HG03354 (cell line): ENCODE measurements at regions not wholly inside any gene's neighbourhood (a gene's known extent, or its start where the extent isn't known, plus 50 kb on each side); places are given as distances from the start of the nearest gene placed in this dataset.

Source experiments
- ATAC-seq: cut with Tn5 transposase; IDR thresholded peaks from one replicate; pipeline ENCODE4 v1.9.1; 2021; ENCODE audit warnings: mild to moderate bottlenecking; ENCODE audit not compliant: unreplicated experiment, poor library complexity, severe bottlenecking

DNA sequence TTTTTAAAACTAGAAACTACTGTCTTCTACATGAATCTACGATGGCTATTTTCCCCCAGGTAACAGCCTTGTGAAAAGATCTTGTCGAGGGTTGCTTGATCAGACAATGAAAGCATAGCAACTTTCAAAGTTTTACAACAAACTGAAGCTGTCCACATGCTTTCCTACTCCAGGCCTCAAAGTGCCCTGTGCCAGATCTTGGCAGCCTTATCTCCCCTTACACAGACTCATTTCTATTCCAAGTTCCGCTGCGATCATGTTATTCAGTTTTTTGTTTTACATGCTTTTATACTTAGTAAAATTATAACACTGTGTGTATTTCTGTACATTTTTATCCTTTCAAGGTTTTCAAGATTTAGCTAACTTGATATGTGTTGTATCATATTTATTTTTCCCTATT is 661.7 kb upstream of the SORCS1 start:
- ATAC-seq: no peak

DNA sequence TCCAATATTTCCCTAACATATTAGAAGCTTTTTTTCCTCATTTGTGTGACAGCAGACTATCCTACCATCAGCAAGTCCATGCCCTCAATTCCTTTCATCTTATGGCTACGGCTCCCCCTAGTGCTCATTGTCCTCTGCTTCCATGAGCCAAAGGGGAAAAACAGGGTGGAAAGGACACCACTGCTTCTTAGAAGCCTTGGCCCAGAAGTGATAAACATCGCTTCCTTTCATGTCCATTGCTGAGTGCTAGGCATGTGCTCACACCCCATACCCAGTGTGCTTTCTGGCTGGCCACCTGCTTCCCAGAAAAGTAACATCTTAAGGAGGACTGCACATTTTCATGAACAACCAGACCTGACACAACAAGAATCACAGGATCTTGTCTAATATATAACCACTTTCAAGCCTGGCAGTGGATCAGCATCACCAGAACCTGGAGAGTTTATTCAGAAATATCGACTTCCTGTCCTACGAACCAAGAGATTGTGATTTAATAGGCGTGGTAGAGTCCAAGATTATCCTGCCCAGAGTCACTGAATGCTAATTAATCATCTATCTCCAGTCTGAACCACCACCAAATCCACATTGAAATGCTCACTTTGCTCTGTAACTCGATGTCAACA is 650.5 kb upstream of the SORCS1 start:
- ATAC-seq: peak; percentile 73

DNA sequence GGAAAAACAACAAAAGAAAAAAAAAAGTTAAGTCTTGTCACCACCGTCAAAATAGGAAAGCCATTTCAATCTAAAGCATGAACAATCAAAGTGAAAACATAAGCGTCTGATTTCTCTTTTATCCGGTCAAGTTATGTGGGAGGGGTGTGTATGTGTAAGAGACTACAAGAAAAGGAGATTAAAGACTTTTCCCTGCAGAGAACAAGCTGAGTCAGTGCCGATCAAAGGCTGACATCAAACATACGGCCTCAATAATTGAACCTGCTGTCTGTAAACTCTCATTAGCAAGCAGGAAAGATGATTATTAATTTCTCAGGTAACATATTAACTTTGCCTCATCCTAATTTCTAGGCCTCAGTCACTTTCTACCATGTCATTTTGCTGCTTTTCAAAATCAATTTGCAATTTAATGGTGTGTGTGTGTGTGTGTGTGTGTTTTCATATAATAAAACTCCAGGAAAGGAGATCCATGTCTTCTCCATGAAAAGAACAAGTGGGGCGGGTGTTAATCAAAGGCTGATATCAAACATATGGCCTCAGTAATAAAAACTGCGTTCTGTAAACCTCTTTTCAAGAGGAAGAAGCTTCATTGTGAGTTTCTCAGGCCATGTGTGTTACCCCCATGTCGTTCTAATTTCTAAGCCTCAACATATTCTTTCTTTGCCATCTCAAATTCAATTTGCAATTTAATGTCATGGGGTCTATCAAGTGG is 649.1 kb upstream of the SORCS1 start:
- ATAC-seq: no peak

DNA sequence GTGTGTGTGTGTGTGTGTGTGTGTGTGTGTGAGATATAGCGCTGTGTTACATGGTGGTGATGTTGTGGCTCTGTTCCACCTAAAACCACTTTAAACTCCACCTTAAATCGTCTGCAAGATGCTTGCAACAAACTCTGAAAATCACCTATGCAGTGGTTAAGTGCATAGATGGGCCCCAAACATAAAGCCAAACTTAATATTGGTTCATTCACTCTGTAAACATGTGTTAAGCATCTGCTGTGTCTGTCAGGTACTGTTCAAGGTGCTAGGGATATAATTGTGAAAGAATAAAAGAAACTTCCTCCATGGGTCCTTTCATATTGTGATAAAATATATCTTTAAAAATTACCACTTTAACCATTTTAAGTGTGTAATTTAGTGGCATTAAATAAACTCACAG is 645.4 kb upstream of the SORCS1 start:
- ATAC-seq: no peak

DNA sequence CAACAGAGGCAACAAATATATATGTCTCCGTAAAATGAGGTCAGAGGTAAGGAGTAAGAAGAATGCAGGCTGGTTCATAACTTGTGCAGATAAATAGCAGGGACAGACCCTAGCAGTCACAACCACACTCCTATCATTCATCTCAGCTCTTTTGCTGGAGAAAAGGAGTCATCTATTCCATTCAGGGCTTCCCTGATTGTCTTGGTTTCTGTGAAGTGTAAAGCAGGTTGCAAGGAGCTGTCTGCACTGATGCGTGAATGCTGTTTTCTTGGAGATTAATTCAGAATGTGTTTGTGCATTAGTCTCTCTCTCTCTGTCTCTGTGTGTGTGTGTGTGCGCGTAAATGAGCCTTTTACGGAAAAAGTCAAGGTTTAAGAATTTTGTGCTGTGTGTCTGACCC is 643.3 kb upstream of the SORCS1 start:
- ATAC-seq: no peak

DNA sequence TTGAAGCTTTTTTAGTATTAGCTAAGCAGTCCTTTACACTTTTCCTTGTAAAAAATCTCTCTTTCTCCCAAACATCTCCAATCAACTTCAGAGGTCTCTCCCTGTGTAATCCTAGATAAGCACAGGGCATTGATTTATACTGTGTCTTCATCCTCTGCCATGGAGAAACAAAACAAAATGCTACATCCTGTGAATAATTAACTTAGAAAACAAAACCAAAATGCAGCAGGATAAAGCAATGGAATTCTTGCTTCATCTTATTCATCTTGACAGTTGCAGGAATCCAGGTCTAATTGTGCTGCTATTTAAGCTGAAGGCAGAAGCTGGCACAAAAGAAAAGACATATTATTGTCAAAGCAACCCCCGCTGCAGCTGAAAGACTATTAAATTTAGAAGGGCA is 641.5 kb upstream of the SORCS1 start:
- ATAC-seq: no peak

DNA sequence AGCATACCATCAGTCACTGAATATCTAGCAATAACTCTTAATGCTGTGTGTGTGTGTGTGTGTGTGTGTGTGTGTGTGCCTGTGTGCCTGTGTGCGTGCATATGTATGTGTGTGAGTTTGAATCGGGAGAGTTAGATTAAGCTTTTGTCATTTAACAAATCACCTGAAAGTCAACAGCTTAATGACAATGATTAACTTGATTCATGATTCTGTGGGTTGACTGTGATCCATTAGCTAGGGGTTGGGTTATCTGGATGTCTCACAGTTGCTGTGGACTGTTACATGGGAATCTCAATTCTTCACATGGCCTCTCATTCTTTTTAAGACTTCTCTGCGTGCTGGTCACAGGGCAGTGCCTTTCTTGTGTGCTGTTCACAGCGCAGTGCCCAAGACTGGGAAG is 639.0 kb upstream of the SORCS1 start:
- ATAC-seq: no peak

DNA sequence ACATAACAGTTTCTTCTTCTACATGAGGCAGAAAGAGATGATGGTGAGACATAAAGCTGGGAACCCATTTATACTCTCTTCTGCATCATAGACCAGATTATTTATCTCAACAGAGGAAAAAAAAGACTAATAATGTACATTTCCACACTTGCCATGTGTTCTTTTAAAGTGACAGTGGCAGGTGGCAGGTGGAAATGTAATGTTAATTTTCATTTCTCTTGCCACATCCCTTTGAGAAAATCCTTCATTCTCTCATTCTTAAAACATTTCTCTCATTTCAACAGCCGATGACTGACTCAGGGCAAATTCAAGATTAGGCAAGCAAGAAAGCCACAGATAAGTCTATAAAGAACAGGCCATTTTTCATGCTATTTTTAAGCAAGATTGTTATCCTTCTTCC is 635.6 kb upstream of the SORCS1 start:
- no peak for ATAC-seq

DNA sequence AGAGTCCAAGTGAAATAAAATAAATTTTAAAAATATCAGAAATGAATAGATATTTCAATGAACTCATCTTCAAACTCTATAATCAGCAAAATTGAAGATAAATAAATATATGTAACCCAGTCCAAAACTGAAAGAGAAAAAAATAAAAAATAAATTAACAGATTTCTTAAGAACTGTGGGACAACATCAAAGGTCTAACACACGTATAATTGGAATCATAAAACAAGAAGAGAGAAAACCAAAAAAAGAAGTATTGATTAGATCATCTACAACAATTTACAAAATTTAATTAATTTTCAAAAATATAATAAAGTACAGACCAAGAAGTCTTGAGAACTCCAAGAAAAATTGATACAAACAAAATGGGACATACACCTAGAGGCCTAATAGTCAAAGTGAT is 625.8 kb upstream of the SORCS1 start:
- no peak for ATAC-seq

DNA sequence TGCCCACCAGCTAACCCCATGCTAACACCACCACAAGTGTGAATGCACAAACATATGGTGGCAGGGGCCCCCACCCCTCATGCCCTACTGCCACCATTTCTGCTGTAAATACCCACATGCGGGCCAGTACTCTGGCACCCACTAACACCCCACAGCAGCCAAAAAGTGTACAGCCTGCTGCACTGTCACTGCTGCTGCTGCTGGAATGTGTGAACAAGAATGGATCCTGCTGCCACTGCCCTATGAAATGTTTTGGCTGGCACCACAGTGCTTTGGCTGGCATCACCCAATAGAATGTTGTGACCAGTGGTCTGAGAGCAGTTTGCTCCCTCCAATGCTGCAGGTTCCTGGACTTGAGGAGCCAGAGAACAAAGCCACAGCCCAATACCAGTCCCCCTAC is 606.6 kb upstream of the SORCS1 start:
- no peak for ATAC-seq

DNA sequence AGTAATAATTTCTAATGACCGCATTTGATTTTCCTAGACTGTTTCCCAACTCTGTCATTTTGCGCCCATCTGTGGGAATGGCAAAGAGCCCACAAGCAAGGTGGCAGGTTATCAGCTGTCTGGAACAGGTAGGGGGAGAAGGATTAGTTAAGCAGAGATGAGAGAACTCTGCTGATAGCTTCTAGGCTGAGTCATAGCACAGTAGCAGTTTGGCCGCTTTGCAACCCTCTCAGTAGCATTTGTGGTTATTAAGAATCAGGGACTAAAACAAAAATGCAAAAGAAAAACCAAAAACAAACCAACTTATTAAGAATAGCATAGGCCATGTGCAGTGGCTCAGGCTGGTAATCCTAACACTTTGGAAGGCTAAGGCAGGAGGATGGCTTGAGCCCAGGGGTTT is 602.7 kb upstream of the SORCS1 start:
- ATAC-seq: peak; percentile 60

DNA sequence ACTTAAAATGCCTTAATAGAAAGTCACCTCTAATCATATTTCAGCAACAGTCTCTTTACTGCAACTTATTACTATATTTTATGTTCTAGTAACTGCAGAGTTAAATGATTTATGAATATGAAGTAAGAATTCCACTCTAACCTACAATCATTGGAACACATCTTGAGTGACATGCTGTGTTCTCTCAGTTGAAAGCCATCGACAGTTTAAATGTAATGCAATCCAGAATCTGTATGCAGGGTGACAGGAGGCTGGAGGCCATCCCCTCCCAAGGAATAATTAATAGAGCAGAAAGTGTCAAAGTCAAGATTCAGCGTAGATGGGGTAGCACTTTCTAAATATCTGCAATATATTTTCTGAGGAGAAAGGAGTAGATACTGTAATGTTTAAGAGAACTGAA is 590.3 kb upstream of the SORCS1 start:
- ATAC-seq: no peak

DNA sequence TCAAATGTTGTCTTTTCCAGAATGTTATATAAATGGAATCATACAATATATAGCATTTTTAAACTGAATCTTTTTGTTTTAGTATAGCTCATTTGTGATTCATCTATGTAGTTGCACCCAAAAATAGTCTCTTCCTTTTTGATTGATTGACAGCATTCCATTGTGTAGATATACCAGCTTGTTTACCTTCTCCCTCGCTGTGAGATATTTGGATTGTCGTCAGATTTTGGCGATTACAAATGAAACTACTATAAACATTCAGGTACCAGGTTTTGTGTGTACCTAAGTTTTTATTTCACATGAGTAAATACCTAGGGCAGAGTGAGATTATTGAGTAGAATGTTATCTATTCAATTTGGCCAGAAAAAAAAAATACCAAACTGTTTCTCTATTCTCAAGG is 584.7 kb upstream of the SORCS1 start:
- ATAC-seq: no peak

DNA sequence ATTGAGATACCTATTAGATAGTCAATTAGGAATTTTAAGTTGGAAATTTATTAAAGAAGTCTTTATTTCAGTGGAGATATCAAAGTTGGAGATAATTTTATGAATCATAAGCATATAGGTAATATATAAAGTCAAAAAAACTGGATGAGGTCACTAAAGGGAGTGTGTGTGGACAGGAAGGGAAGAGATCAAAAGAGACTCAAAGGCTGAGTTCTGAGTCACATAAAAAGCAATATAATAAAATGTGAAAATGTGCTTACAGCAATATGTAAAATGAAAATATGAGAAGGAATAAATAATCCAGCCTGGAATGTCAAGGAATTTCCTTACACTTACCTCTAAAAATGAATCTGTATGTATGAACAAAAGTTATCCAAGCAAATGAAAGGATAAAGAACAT is 583.3 kb upstream of the SORCS1 start:
- ATAC-seq: no peak

DNA sequence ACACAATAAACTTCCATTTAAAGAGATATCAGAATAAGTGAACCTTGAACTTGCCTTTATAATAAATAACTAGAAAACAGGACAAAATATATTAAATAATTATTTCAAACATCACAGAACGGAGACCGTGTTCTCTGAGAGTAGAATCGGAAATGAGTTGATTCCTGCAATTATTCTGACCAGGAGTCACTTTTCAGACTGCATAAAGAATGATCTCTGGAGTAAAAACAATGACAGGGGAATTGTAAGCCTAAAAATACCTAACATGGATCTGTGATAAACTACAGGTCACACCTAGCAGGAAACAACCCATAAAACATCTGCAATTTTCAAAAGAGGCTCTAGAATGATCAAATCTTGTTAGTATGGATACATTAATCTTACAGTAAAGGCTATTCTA is 577.5 kb upstream of the SORCS1 start:
- no peak for ATAC-seq

DNA sequence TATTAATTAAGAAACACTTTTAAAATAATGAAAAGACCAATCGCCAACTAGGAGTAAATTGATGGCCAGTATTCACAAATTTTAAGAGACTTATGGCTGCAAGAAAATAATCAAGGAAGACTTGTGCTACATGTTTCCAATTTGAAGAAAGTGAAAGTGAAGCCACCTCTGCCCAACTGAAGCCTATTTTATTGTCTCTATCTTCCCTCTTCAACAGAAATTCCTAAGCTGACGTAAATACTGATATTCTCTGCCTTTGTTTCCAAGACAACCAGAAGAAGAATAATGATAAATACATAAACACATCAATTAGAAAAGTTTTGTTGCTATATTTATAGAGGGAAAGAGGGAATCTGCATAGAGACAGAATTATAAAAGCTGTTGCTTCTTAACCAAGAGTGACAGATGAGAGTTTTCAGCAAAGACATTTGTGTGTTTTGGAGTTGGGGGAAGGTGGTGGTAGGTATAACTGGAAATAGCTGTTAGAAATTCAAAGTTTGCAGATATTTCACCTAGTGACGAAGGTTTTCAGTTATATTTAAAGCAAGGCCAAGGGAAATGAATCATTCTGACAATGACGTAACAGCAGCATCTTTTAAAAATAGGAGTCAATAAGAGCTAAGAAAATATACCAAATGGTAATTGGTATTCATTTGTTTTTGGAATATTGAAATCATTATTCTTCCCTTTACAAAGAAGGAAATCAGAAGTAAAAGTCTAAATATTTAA is 576.6 kb upstream of the SORCS1 start:
- no peak for ATAC-seq

DNA sequence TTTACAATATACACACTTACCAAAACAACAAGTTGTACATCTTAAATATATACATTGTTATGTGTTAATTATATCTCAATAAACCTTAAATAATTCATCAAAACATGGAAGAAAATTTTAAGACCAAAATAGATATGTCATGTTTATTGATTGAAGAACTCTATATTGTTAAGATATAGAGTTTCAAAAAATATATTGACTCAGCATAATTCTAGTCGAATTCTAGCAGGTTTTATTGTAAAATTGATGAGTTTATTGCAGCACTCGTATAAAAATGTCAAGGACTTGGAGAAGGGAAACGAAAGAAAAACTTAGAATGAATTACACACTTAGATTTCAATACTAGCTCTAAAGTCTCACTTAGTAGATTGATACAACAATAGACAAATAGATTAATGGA is 575.4 kb upstream of the SORCS1 start:
- ATAC-seq: no peak

DNA sequence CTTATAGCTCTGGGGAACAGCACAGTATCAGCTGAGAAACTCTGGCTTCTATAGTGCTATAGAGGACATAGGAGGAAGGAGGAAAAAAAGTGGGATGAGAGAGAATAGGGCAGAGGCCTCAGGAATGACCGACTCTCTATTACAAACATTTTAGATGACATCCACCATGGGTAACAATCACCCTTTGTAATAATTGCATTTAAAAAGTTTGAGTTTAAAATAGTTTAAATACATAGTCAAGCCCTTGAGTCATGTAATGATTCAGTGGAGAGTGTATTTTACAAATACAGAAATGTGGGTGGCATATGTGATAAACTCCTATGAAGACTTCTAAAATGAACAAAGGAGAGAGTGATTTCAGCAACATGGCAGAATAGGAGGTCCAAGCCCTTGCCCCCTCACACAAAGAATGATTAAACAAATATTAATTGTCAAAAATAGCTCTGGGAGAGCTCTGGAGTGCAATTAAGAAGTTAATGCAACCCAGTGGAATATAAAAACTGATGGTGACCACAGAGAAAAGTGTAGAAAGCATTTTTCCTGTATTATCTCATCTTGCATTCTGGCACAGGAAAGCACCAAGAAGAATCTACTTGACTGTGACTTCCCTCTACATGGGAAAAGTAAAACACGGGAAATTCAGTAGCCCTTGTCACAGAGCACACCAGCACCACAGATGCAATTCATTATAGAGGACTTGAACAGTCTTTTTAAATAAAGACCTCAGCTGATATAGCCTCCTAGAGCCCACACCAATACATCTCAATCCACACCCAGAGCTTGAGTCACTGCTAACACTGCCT is 569.0 kb upstream of the SORCS1 start:
- no peak for ATAC-seq

DNA sequence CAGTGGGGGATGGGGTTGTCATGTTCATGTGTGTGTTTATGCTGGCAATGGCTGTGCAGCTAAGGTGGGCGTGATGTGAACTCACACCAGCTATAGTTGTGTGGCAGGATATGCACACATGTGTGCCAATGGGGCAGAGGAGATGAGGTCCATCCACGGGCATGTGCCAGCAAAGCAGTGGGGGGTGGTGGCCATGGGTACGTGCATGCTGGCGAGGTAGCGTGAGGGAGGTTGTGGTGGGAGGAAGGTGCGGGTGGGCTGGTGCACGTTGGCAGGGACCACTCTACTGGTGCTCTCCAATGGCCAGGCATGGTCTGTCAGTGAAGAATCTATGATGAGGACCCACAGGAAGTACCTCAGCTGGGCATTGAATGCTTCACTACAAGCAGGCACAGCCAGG is 567.5 kb upstream of the SORCS1 start:
- ATAC-seq: no peak

DNA sequence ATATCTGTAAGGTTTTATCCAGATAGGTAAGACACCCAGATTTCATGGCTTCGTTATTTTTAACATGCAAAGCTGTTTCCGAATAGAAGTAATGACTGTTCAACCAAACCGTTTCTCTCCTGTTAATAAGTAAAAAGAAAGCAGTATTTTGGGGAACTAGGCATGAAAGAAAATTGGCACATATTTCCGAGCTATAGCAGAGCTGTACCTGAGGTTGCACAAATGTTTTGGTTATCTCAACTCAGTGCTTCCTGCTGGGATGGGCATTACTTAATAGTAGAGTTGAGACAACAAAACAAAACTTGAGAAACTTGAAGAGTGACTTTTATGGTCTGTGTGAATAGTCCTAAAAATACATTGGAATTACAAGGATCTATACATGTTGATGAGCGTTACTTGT is 564.3 kb upstream of the SORCS1 start:
- ATAC-seq: peak; percentile 90
